Amniotic stem cell (primary cell): ENCODE measurements at regions not wholly inside any gene's neighbourhood (a gene's known extent, or its start where the extent isn't known, plus 50 kb on each side); places are given as distances from the start of the nearest gene placed in this dataset.

Experiments
- DNase-seq: peaks from one replicate; lab custom pipeline; 2025; lab: John Stamatoyannopoulos, UW

GRCh38 chr2:175560521-175561169, 379.1 kb upstream of the ATP5MC3 start:
- DNase-seq, result no peak

DNA sequence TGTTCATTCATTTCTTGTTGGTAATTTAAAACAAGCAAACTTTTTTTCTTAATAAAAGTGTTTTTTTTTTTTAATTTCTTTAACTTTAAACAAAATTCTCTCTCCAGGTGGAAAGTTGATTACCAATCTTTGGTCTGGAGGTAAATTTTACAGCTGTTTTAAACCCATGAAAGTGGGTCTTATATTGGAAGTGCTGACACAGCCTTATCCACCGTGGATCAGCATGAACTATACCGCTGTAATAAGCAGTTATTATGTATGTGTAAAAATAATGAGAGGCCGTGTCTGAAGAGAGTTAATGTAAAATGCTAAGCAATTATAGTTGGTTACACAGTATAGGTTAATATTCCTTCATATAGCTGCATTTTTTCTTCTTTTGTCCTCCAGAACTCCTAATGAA, 378.1 kb upstream of the ATP5MC3 start:
- no peak for DNase-seq

DNA sequence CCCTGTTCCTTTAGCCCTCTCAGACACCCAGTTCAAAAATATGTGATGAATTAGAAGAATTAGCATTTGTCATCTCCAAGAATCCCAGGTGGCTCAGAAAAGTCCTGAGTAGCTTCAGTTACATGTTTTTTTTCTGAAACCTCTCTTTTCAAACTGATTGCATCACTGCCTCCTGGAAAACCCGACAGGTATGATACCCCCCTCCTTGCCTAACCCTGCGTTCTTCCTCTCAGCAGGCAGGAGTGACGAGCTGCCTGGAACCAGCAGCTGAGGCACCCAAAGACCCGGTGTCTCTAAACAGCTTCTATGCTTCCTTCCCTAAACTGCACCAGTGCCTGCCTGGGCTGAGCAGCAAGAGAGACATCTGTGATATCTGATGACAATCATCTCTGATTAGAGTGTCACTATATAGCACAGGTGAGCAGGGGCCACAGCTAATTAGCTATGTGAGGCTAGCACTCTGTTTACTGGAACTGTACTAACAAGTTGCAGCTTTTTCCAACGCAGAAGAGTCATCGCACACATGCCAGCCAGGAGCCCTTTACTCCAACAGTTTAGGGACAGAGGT, 376.4 kb upstream of the ATP5MC3 start:
- no peak for DNase-seq

GRCh38 chr2:175553910-175554309, 372.4 kb upstream of the ATP5MC3 start:
- no peak for DNase-seq

GRCh38 chr2:175552902-175553301, 371.4 kb upstream of the ATP5MC3 start:
- no peak for DNase-seq

DNA sequence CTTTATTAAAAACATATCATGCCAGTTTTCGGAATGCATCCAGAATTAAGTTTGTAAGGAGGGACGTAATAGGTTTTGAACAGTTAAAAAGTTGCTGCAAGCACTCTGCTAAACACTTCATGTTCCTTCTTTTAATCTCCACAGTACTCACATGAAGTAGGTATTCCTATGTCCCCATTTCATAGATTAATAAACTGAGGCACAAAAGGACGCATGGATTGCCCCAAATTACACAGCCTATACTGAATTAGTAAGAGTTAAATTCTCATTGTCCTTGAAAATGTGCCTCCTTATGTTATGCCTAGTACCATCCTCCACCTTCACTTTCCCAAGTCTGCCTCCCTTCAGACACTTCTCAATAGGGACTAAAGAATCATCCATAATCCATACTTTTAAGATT, 358.9 kb upstream of the ATP5MC3 start:
- DNase-seq, result no peak

- DNase-seq, result no peak
Observed at GRCh38 chr2:175539122-175539521, 357.6 kb upstream of the ATP5MC3 start.

DNA sequence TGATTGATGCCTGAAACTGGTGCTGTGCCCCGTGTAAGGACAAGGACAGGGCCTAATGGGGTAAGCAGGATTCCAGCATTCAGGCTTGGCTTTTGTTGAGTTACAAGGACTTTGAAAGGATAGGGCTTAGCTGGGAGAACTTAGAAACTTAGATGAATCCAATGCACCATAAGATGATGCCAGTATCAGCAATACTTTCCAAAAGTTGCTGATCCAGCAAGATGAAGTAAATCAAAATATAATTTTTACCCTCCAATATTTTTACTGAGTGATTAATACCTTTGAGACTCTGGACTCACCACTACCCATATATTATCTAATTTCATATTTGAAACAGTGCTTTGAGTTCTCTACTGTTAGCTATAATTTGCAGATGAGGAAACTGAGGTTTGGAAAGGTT, 354.5 kb upstream of the ATP5MC3 start:
- no peak for DNase-seq

DNA sequence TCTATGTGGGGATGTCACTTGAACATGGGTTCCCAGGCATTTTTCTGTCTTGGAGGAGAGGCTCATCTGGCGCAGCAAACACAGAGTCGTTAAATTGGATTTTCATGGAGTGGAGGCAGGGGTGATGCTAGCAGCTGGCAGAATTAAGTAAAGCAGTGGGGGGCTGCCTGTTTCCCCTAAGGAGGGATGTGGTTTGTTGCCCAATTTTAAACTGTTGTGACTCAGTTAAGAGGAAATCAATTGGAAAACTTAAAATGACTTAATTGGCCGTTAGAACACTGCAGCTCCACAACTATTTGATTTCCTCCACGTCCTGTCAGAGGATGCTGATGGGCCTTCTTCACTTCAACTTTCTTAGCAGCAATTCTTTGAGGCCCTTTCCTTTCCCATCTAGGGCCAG, 354.1 kb upstream of the ATP5MC3 start:
- no peak for DNase-seq

GRCh38 chr2:175525975-175526374, 344.5 kb upstream of the ATP5MC3 start:
- DNase-seq, result no peak

GRCh38 chr2:175523001-175523400, 341.5 kb upstream of the ATP5MC3 start:
- no peak for DNase-seq

DNA sequence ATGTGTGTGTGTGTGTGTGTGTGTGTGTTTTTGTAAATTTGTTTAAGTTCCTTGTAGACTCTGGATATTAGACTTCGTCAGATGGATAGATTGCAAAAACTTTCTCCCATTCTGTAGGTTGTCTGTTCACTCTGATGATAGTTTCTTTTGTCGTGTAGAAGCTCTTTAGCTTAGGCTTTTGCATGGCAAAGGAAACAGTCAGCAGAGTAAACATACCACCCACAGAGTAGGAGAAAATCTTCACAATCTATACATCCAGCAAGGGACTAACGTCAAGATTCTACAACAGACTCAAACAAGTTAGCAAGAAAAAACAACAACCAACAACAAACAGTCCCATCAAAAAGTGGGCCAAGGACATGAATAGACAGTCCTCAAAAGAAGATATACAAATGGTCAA, 336.7 kb upstream of the ATP5MC3 start:
- no peak for DNase-seq

GRCh38 chr2:175516555-175516954, 335.0 kb upstream of the ATP5MC3 start:
- DNase-seq, result no peak

DNA sequence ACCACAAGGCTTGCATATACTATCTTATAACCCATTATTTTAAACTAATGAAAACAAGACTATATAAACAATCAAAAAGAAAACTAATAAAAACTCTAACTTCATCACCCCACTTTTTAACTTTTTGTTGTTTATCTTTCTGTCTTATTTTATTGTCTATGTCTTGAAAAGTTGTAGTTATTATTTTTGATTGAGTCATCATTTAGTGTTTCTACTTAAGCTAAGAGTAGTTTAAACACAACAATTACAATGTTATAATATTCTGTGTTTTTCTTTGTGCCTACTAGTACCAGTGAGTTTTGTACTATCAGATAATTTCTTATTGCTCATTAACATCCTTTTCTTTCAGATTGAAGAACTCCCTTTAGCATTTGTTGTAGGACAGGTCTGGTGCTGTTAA, 318.7 kb upstream of the ATP5MC3 start:
- no peak for DNase-seq

GRCh38 chr2:175490360-175490791, 308.9 kb upstream of the ATP5MC3 start:
- no peak for DNase-seq

GRCh38 chr2:175478096-175478768, 296.7 kb upstream of the ATP5MC3 start:
- DNase-seq, result no peak

DNA sequence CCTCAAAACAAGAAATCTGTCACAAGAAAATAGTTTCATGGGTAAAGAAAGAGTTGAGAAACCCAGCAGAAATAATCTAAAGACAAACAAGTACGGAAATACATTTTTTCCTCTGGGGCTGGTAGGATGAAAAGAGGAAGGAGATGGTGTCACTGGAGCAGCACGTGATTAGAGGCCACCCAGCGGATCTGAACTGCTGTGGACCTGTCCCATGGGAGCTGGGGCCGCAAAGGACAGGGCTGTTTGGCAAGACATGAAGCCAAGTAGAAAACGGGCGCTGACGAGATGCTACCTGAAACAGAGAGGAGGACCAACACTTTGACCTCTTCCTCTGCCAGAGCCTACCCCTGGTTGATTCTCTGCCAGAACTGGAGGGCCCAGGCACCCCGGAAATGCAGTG, 295.4 kb upstream of the ATP5MC3 start:
- no peak for DNase-seq

DNA sequence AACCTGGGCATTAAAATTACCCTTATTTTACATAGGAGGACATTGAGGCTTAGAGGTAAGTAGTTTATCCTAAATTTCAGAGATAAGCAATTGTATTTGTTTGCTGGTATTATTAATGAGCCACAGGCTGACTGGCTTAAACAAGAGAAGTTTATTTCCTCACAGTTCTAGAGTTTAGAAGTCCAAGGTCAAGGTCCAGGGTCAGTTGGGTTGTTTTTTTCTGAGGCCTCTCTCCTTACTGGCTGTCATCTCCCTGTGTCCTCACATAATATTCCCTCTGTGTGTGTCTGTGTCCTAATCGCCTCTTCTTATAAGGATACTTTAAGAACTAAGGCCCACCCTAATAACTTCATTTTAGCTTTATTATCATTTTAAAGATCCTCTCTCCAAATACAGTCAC, 294.9 kb upstream of the ATP5MC3 start:
- DNase-seq, result no peak

GRCh38 chr2:175475130-175475529, 293.6 kb upstream of the ATP5MC3 start:
- no peak for DNase-seq

GRCh38 chr2:175468431-175469098, 287.1 kb upstream of the ATP5MC3 start:
- DNase-seq, result no peak

- DNase-seq, result no peak
Observed at GRCh38 chr2:175465101-175465500, 283.6 kb upstream of the ATP5MC3 start.

- DNase-seq, result no peak
Observed at GRCh38 chr2:175464311-175464670, 282.8 kb upstream of the ATP5MC3 start.
